ENCODE measurements at regions not wholly inside any gene's neighbourhood (a gene's known extent, or its start where the extent isn't known, plus 50 kb on each side); places are given as distances from the start of the nearest gene placed in this dataset.

GRCh38 chr6:81859884-81860283 lies 107.4 kb upstream of the TENT5A start:
- Histone ChIP-seq H3F3A (ENCODE audit: control insufficient read depth, insufficient read depth) (no peaks in the 10 kb centered on the region), H3K4me3 (ENCODE audit: low read length) (no peak overlapping the region), H3K9me3 (ENCODE audit: control insufficient read depth, insufficient read depth, low read length) (no peaks in the 10 kb centered on the region), H3K9me2 (replicated peaks; ENCODE audit: control insufficient read depth, low read length) (no peaks in the 10 kb centered on the region), H3K27ac (ENCODE audit: low read depth, low read length) (no peak overlapping the region), H3K79me2 (ENCODE audit: control insufficient read depth, low read length) (no peaks in the 10 kb centered on the region), H3K4me1 (ENCODE audit: control insufficient read depth, low read length) (no peaks in the 10 kb centered on the region), H4K20me1 (ENCODE audit: control insufficient read depth, insufficient read depth, low read depth, low read length) (no peaks in the 10 kb centered on the region), H3K4me2 (ENCODE audit: low read length) (no peak overlapping the region), H3K27me3 (ENCODE audit: control insufficient read depth, low read length) (no peaks in the 10 kb centered on the region), H3K36me3 (ENCODE audit: control insufficient read depth, low read length) (no peaks in the 10 kb centered on the region)
- TF ChIP-seq CTCF (IDR thresholded peaks at IDR 0.05; ENCODE audit: low read depth, low read length, poor library complexity, severe bottlenecking) (no peak), EZH2phosphoT487 (IDR thresholded peaks at IDR 0.05; ENCODE audit: borderline replicate concordance, low read length) (no peak)

GRCh38 chr6:81857812-81858211 lies 105.3 kb upstream of the TENT5A start:
- Histone ChIP-seq H3K9me3 (ENCODE audit: control insufficient read depth, insufficient read depth, low read length) (no peaks in the 10 kb centered on the region), H3K9me2 (replicated peaks; ENCODE audit: control insufficient read depth, low read length) (no peaks in the 10 kb centered on the region), H3K27me3 (ENCODE audit: control insufficient read depth, low read length) (no peaks in the 10 kb centered on the region), H3K27ac (ENCODE audit: low read depth, low read length) (no peak overlapping the region), H4K20me1 (ENCODE audit: control insufficient read depth, insufficient read depth, low read depth, low read length) (no peaks in the 10 kb centered on the region), H3K79me2 (ENCODE audit: control insufficient read depth, low read length) (no peaks in the 10 kb centered on the region), H3K4me2 (ENCODE audit: low read length) (no peak overlapping the region), H3K4me3 (ENCODE audit: low read length) (no peak overlapping the region), H3F3A (ENCODE audit: control insufficient read depth, insufficient read depth) (no peaks in the 10 kb centered on the region), H3K4me1 (ENCODE audit: control insufficient read depth, low read length) (no peaks in the 10 kb centered on the region), H3K36me3 (ENCODE audit: control insufficient read depth, low read length) (no peaks in the 10 kb centered on the region)
- TF ChIP-seq EZH2phosphoT487 (IDR thresholded peaks at IDR 0.05; ENCODE audit: borderline replicate concordance, low read length) (no peak), CTCF (IDR thresholded peaks at IDR 0.05; ENCODE audit: low read depth, low read length, poor library complexity, severe bottlenecking) (no peak)

- Histone ChIP-seq H3K4me1 (ENCODE audit: control insufficient read depth, low read length) (no peaks in the 10 kb centered on the region), H3K79me2 (ENCODE audit: control insufficient read depth, low read length) (no peaks in the 10 kb centered on the region), H3K9me2 (replicated peaks; ENCODE audit: control insufficient read depth, low read length) (no peaks in the 10 kb centered on the region), H3K9me3 (ENCODE audit: control insufficient read depth, insufficient read depth, low read length) (no peaks in the 10 kb centered on the region), H3F3A (ENCODE audit: control insufficient read depth, insufficient read depth) (no peaks in the 10 kb centered on the region), H3K27ac (ENCODE audit: low read depth, low read length) (no peak overlapping the region), H3K4me2 (ENCODE audit: low read length) (no peak overlapping the region), H3K4me3 (ENCODE audit: low read length) (no peak overlapping the region), H4K20me1 (ENCODE audit: control insufficient read depth, insufficient read depth, low read depth, low read length) (no peaks in the 10 kb centered on the region), H3K36me3 (ENCODE audit: control insufficient read depth, low read length) (no peaks in the 10 kb centered on the region), H3K27me3 (ENCODE audit: control insufficient read depth, low read length) (no peaks in the 10 kb centered on the region)
- TF ChIP-seq CTCF (IDR thresholded peaks at IDR 0.05; ENCODE audit: low read depth, low read length, poor library complexity, severe bottlenecking) = no peak
- no peak for TF ChIP-seq EZH2phosphoT487 (IDR thresholded peaks at IDR 0.05; ENCODE audit: borderline replicate concordance, low read length)
Observed at GRCh38 chr6:81856872-81857271, 104.4 kb upstream of the TENT5A start.

GRCh38 chr6:81854474-81854873 lies 102.0 kb upstream of the TENT5A start:
- Histone ChIP-seq H3K79me2 (ENCODE audit: control insufficient read depth, low read length) (no peaks in the 10 kb centered on the region), H3K9me2 (replicated peaks; ENCODE audit: control insufficient read depth, low read length) (no peaks in the 10 kb centered on the region), H3K27ac (ENCODE audit: low read depth, low read length) (no peak overlapping the region), H4K20me1 (ENCODE audit: control insufficient read depth, insufficient read depth, low read depth, low read length) (no peaks in the 10 kb centered on the region), H3K4me3 (ENCODE audit: low read length) (no peak overlapping the region), H3K27me3 (ENCODE audit: control insufficient read depth, low read length) (no peaks in the 10 kb centered on the region), H3K36me3 (ENCODE audit: control insufficient read depth, low read length) (no peaks in the 10 kb centered on the region), H3K4me2 (ENCODE audit: low read length) (no peak overlapping the region), H3K4me1 (ENCODE audit: control insufficient read depth, low read length) (no peaks in the 10 kb centered on the region), H3K9me3 (ENCODE audit: control insufficient read depth, insufficient read depth, low read length) (no peaks in the 10 kb centered on the region), H3F3A (ENCODE audit: control insufficient read depth, insufficient read depth) (no peaks in the 10 kb centered on the region)
- TF ChIP-seq CTCF (IDR thresholded peaks at IDR 0.05; ENCODE audit: low read depth, low read length, poor library complexity, severe bottlenecking) (no peak), EZH2phosphoT487 (IDR thresholded peaks at IDR 0.05; ENCODE audit: borderline replicate concordance, low read length) (no peak)

Data from DOHH2 (cell line).